Natural killer cell (primary cell): ENCODE measurements at regions not wholly inside any gene's neighbourhood (a gene's known extent, or its start where the extent isn't known, plus 50 kb on each side); places are given as distances from the start of the nearest gene placed in this dataset.

Experiments used
- ATAC-seq, 3 donors: fragments of 150-1000 bp in 2 of 3; fragments of 200-7000 bp in 1 of 3; cut with Tn5 transposase; 1 replicate in 1 of 3; 2 replicates in 2 of 3; pipeline ENCODE4 v1.10.0; 2021; ENCODE audit warnings: mild to moderate bottlenecking in 2 of 3, moderate library complexity in 2 of 3
- DNase-seq, 2 donors: peaks; one replicate each; pipeline versions ENCODE4 v3.0.0 to v3.0.0-alpha.2; 2013 to 2021; ENCODE audit warnings: mixed read lengths in 1 of 2
- H3K27ac ChIP-seq: one replicate; pipeline ENCODE4 v1.5.1; 2013; ENCODE audit warnings: mild to moderate bottlenecking, low read length
- H3K27me3 ChIP-seq: one replicate; pipeline ENCODE4 v1.6.1; 2013; ENCODE audit warnings: low read length; ENCODE audit not compliant: control insufficient read depth, insufficient read depth
- H3K36me3 ChIP-seq: one replicate; pipeline ENCODE4 v1.6.1; 2013; ENCODE audit warnings: low read length; ENCODE audit not compliant: control insufficient read depth, insufficient read depth
- H3K4me1 ChIP-seq: one replicate; pipeline ENCODE4 v1.6.1; 2013; ENCODE audit warnings: low read length; ENCODE audit not compliant: control insufficient read depth, insufficient read depth
- H3K4me3 ChIP-seq: one replicate; pipeline ENCODE4 v1.5.1; 2013; ENCODE audit warnings: low read length
- H3K9me3 ChIP-seq: one replicate; pipeline ENCODE4 v1.6.1; 2013; ENCODE audit warnings: low read length; ENCODE audit not compliant: control insufficient read depth, insufficient read depth
- H3K27ac Mint-ChIP-seq, 2 donors: one replicate each; pipeline ENCODE4 v1.8.0; 2022; ENCODE audit warnings: mild to moderate bottlenecking in 2 of 2, mixed read lengths in 2 of 2, moderate library complexity in 1 of 2
- H3K27me3 Mint-ChIP-seq, 2 donors: one replicate each; pipeline ENCODE4 v1.8.0; 2022; ENCODE audit warnings: low read depth in 2 of 2, mixed read lengths in 2 of 2
- H3K36me3 Mint-ChIP-seq: one replicate; pipeline ENCODE4 v1.8.0; 2022; ENCODE audit warnings: mixed read lengths
- H3K4me1 Mint-ChIP-seq, 2 donors: one replicate each; pipeline ENCODE4 v1.8.0; 2022; ENCODE audit warnings: mixed read lengths in 2 of 2
- H3K4me3 Mint-ChIP-seq: one replicate; pipeline ENCODE4 v1.8.0; 2022; ENCODE audit warnings: mild to moderate bottlenecking, moderate library complexity, mixed read lengths
- H3K9me3 Mint-ChIP-seq, 2 donors: one replicate each; pipeline ENCODE4 v1.8.0; 2022; ENCODE audit warnings: mixed read lengths in 2 of 2
- WGBS: methylation state at CpG from one replicate; pipeline ENCODE4 v1.1.7; 2013; ENCODE audit warnings: missing lambda C conversion rate; ENCODE audit not compliant: insufficient coverage; 5-methylcytosine and 5-hydroxymethylcytosine counted together
- intact Hi-C: fragments of 100-400 bp; cut with micrococcal nuclease; formaldehyde crosslinking; loops from one replicate; pipeline ENCODE4 v1.14.2; 2022
- TF ChIP-seq, protein P1 (sequence below): fragments of 200-600 bp; IDR thresholded peaks from one replicate; pipeline ENCODE4 v1.8.0; 2022; ENCODE audit warnings: antibody characterized with exemption

DNA sequence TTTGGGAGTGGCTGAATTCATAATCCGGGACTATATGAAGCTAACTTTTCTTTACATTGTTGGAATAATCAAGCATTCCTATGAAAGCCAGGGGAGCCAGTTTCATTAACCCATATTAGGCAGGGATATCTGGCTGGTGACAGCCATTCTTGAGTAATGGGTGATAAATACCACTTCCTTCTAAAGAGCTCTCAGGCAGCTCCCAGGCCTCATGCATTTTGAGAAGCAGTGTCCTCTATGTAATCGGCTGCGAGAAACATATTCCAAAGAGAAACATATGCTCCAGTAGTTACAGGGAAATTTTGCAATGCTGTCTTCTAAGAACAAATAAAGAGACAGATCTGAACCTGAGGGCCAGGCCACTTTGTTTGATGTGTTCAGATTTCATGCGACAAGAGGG is 83.1 kb downstream of the MSX2 start:
- Mint-ChIP-seq H3K4me1 (no peaks in the 10 kb centered on the region), H3K9me3 (no peaks in the 10 kb centered on the region), H3K4me3 (no peak overlapping the region), H3K36me3 (no peaks in the 10 kb centered on the region), H3K27me3 (peaks cover 0 to 3% of the 10 kb centered on the region in 2 donors), H3K27ac (no peak overlapping the region)
- WGBS = 90% methylated on average over 3 of the region's 4 CpGs
- ATAC-seq = no peak
- no peaks in the 10 kb centered on the region for H3K27me3 ChIP-seq
- no peak overlapping the region for H3K27ac ChIP-seq
- no peaks in the 10 kb centered on the region for H3K4me1 ChIP-seq
- peaks cover 4% of the 10 kb centered on the region for H3K9me3 ChIP-seq
- H3K4me3 ChIP-seq = no peak overlapping the region
- intact Hi-C loops = no loop called here
- no peak for DNase-seq
- TF ChIP-seq, protein P1, sequence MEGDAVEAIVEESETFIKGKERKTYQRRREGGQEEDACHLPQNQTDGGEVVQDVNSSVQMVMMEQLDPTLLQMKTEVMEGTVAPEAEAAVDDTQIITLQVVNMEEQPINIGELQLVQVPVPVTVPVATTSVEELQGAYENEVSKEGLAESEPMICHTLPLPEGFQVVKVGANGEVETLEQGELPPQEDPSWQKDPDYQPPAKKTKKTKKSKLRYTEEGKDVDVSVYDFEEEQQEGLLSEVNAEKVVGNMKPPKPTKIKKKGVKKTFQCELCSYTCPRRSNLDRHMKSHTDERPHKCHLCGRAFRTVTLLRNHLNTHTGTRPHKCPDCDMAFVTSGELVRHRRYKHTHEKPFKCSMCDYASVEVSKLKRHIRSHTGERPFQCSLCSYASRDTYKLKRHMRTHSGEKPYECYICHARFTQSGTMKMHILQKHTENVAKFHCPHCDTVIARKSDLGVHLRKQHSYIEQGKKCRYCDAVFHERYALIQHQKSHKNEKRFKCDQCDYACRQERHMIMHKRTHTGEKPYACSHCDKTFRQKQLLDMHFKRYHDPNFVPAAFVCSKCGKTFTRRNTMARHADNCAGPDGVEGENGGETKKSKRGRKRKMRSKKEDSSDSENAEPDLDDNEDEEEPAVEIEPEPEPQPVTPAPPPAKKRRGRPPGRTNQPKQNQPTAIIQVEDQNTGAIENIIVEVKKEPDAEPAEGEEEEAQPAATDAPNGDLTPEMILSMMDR = no peak
- H3K36me3 ChIP-seq = no peaks in the 10 kb centered on the region

DNA sequence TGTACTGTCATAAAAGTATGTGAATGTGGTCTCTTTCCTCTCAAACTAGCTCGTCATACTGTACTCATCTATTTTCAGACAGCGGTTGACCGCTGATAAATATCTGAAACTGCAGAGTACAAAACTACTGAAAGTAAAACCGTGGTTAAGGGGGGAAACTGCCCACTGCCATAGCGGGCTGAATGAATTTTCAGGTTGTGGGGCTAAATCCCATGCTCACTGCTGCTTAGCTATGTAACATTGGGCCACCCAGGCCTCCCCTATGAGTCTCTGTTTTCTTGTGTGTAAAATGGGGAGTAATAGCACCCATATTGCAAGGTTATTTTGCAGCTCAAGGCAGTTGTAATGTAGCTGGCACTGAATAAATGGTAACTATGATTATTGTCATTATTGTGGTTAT is 82.3 kb downstream of the MSX2 start:
- no peaks in the 10 kb centered on the region for H3K36me3 Mint-ChIP-seq
- no peaks in the 10 kb centered on the region for H3K4me1 Mint-ChIP-seq
- H3K4me3 Mint-ChIP-seq = no peak overlapping the region
- H3K27me3 Mint-ChIP-seq = peaks cover 0 to 3% of the 10 kb centered on the region in 2 donors
- Histone ChIP-seq H3K4me1 (no peaks in the 10 kb centered on the region), H3K27me3 (no peaks in the 10 kb centered on the region), H3K9me3 (peaks cover 4% of the 10 kb centered on the region), H3K27ac (no peak overlapping the region), H3K4me3 (no peak overlapping the region), H3K36me3 (no peaks in the 10 kb centered on the region)
- WGBS = 84% methylated on average over 4 of the region's 5 CpGs
- no peaks in the 10 kb centered on the region for H3K9me3 Mint-ChIP-seq
- no peak for ATAC-seq
- intact Hi-C loops = no loop called here
- TF ChIP-seq, protein P1 = no peak
- no peak for DNase-seq
- no peak overlapping the region for H3K27ac Mint-ChIP-seq

DNA sequence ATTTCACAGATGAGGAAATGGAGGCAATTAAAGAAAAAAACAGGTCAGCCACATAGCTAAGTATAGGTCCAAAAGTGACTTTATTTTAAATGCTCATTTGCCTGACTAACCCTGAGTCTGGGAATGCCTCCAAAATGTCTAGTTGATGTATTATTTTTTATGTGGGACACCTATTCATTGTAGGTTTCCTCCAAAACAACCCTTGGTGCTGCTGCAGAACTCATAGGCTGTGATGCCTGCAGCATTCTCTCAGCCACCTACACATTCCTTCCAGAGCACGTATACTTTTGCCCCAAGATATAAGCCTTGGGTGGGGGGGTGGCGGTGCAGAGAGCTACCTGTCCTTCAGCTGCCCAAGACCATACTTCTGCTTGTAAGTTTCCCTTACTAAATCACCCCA is 77.4 kb downstream of the MSX2 start:
- no peaks in the 10 kb centered on the region for H3K4me1 ChIP-seq
- Mint-ChIP-seq H3K9me3 (no peaks in the 10 kb centered on the region), H3K36me3 (no peaks in the 10 kb centered on the region), H3K4me3 (no peak overlapping the region), H3K27ac (no peak overlapping the region), H3K27me3 (peaks cover 0 to 11% of the 10 kb centered on the region in 2 donors), H3K4me1 (no peaks in the 10 kb centered on the region)
- no peak overlapping the region for H3K4me3 ChIP-seq
- H3K9me3 ChIP-seq = peaks cover 4% of the 10 kb centered on the region
- WGBS = 83% methylated on average over 2 of the region's 2 CpGs
- no peak for DNase-seq
- no peak for ATAC-seq
- H3K27ac ChIP-seq = no peak overlapping the region
- intact Hi-C loops = no loop called here
- H3K36me3 ChIP-seq = no peaks in the 10 kb centered on the region
- TF ChIP-seq, protein P1 = no peak
- no peaks in the 10 kb centered on the region for H3K27me3 ChIP-seq

DNA sequence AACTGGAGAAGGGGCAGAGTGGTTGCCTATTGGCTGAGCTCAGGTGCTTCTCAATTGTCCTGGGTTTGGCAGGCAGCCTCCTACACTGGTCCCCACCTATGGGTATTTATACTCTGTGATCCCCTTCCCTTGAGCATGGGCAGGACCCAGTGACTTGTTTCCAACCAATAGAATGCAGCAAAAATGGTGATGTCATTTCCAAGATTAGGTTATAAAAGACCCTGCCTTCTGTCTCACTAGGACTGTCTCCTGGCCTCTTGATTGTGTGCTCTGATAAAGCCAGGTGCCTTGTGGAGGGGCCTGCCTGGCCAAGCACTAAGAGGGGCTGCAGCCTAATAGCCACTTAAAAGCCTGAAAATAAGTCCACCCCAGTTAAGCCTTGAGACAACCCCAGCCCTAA is 76.1 kb downstream of the MSX2 start:
- Mint-ChIP-seq H3K27ac (no peak overlapping the region), H3K9me3 (no peaks in the 10 kb centered on the region), H3K4me1 (no peaks in the 10 kb centered on the region), H3K27me3 (peaks cover 0 to 20% of the 10 kb centered on the region in 2 donors), H3K4me3 (no peak overlapping the region), H3K36me3 (no peaks in the 10 kb centered on the region)
- Histone ChIP-seq H3K4me1 (no peaks in the 10 kb centered on the region), H3K9me3 (peaks cover 2% of the 10 kb centered on the region), H3K27me3 (no peaks in the 10 kb centered on the region), H3K36me3 (no peaks in the 10 kb centered on the region), H3K27ac (no peak overlapping the region), H3K4me3 (no peak overlapping the region)
- intact Hi-C loops = no loop called here
- ATAC-seq (no peak), DNase-seq (no peak)
- TF ChIP-seq, protein P1 = no peak
